ENCODE measurements at regions not wholly inside any gene's neighbourhood (a gene's known extent, or its start where the extent isn't known, plus 50 kb on each side); places are given as distances from the start of the nearest gene placed in this dataset.

GRCh38 chr21:25406887-25407579 is 200.2 kb downstream of the MRPL39 start:
- no peak for TF ChIP-seq EZH2 (IDR thresholded peaks at IDR 0.05; ENCODE audit: low read depth, unreplicated experiment)
- no peak for TF ChIP-seq POLR2AphosphoS5 (IDR thresholded peaks at IDR 0.05; ENCODE audit: low read depth)
- TF ChIP-seq CTCF (conservative IDR thresholded peaks at IDR 0.05; ENCODE audit: low read depth in 2 of 2) = no peak
- TF ChIP-seq ZNF331 (CRISPR knock-in tag; IDR thresholded peaks at IDR 0.05; ENCODE audit: low read depth) = no peak
- TF ChIP-seq EZH2phosphoT487 (IDR thresholded peaks at IDR 0.05; ENCODE audit: unreplicated experiment) = no peak
- TF ChIP-seq STAT1 (IDR thresholded peaks at IDR 0.05; ENCODE audit: unreplicated experiment) = no peak
- no peak for TF ChIP-seq REST (IDR thresholded peaks at IDR 0.05; ENCODE audit: unreplicated experiment)

Measured in GM23338 (cell line).